ENCODE measurements at regions not wholly inside any gene's neighbourhood (a gene's known extent, or its start where the extent isn't known, plus 50 kb on each side); places are given as distances from the start of the nearest gene placed in this dataset.
"Not testable (repeated sequence)": the region's sequence is repeated elsewhere in the genome, so short reads cannot be mapped to it uniquely, and the experiment has no call there.

GRCh38 chr4:173722075-173722474, 192.0 kb upstream of the HAND2 start:
- Histone ChIP-seq H3K4me1 (replicated peaks in 1 of 2) (no peaks in the 10 kb centered on the region), H3K27me3 (no peaks in the 10 kb centered on the region), H3K9me3 (replicated peaks in 1 of 3) (no peaks in the 10 kb centered on the region), H3K36me3 (replicated peaks in 1 of 2) (no peaks in the 10 kb centered on the region), H3K4me3 (no peak overlapping the region), H3K27ac (no peak overlapping the region)
- DNase-seq, result no peak
- 88 to 93% (median 88%) methylated on average over 1 of the region's 1 CpG for WGBS, 4 donors
- TF ChIP-seq CTCF (IDR thresholded peaks at IDR 0.05) (no peak), POLR2A (IDR thresholded peaks at IDR 0.05) (no peak)
- intact Hi-C loops (cut with DNase I), result no loop called here

GRCh38 chr4:173718504-173718903, 188.5 kb upstream of the HAND2 start:
- H3K27ac ChIP-seq; H3K36me3 ChIP-seq (replicated peaks in 1 of 2); H3K4me1 ChIP-seq (replicated peaks in 1 of 2); DNase-seq; H3K4me3 ChIP-seq; H3K27me3 ChIP-seq; intact Hi-C loops (cut with DNase I); H3K9me3 ChIP-seq (replicated peaks in 1 of 3): not testable (repeated sequence)
- 81 to 86% (median 84%) methylated on average over 1 of the region's 1 CpG for WGBS, 4 donors

- Histone ChIP-seq H3K27ac (no peak overlapping the region), H3K4me1 (replicated peaks in 1 of 2) (no peaks in the 10 kb centered on the region), H3K27me3 (no peaks in the 10 kb centered on the region), H3K36me3 (replicated peaks in 1 of 2) (no peaks in the 10 kb centered on the region), H3K9me3 (replicated peaks in 1 of 3) (no peaks in the 10 kb centered on the region), H3K4me3 (no peak overlapping the region)
- TF ChIP-seq POLR2A (IDR thresholded peaks at IDR 0.05) (no peak), CTCF (IDR thresholded peaks at IDR 0.05) (no peak)
- 86 to 94% (median 87%) methylated on average over 8 to 10 of the region's 10 CpGs for WGBS, 4 donors
- no peak for DNase-seq
- intact Hi-C loops (cut with DNase I), result no loop called here
Observed at GRCh38 chr4:173717581-173717980, 187.6 kb upstream of the HAND2 start.

- Histone ChIP-seq H3K4me3 (no peak overlapping the region), H3K4me1 (replicated peaks in 1 of 2) (no peaks in the 10 kb centered on the region), H3K9me3 (replicated peaks in 1 of 3) (no peaks in the 10 kb centered on the region), H3K27ac (no peak overlapping the region), H3K36me3 (replicated peaks in 1 of 2) (no peaks in the 10 kb centered on the region), H3K27me3 (no peaks in the 10 kb centered on the region)
- no peak for TF ChIP-seq POLR2A (IDR thresholded peaks at IDR 0.05)
- no peak for TF ChIP-seq CTCF (IDR thresholded peaks at IDR 0.05)
- WGBS, 4 donors, result 46 to 58% (median 50%) methylated on average over 5 of the region's 5 CpGs
- intact Hi-C loops (cut with DNase I), result no loop called here
- no peak for DNase-seq
Observed at GRCh38 chr4:173714456-173714855, 184.4 kb upstream of the HAND2 start.

GRCh38 chr4:173713026-173713425, 183.0 kb upstream of the HAND2 start:
- Histone ChIP-seq H3K27me3 (no peaks in the 10 kb centered on the region), H3K4me3 (no peak overlapping the region), H3K4me1 (replicated peaks in 1 of 2) (no peaks in the 10 kb centered on the region), H3K9me3 (replicated peaks in 1 of 3) (no peaks in the 10 kb centered on the region), H3K27ac (no peak overlapping the region), H3K36me3 (replicated peaks in 1 of 2) (no peaks in the 10 kb centered on the region)
- TF ChIP-seq CTCF (IDR thresholded peaks at IDR 0.05) (no peak), POLR2A (IDR thresholded peaks at IDR 0.05) (no peak)
- intact Hi-C loops (cut with DNase I), result no loop called here
- WGBS, 4 donors, result 63 to 71% (median 66%) methylated on average over 5 of the region's 5 CpGs
- DNase-seq, result no peak
